DOHH2 (cell line): ENCODE measurements at regions not wholly inside any gene's neighbourhood (a gene's known extent, or its start where the extent isn't known, plus 50 kb on each side); places are given as distances from the start of the nearest gene placed in this dataset.
"Not testable (repeated sequence)": the region's sequence is repeated elsewhere in the genome, so short reads cannot be mapped to it uniquely, and the experiment has no call there.

Source experiments
- CTCF ChIP-seq: fragments of 200-600 bp; sonication (generic); IDR thresholded peaks from one replicate; pipeline ENCODE4 v1.5.1; 2014; ENCODE audit warnings: antibody characterized with exemption, mild to moderate bottlenecking, low read depth, low read length; ENCODE audit not compliant: poor library complexity, severe bottlenecking
- EZH2phosphoT487 ChIP-seq: fragments of 200-600 bp; sonication (generic); IDR thresholded peaks from 2 replicates; pipeline ENCODE4 v1.6.1; 2017; ENCODE audit warnings: borderline replicate concordance, mild to moderate bottlenecking, antibody characterized with exemption, low read length, moderate library complexity, mixed read lengths

- not testable (repeated sequence) for TF ChIP-seq CTCF, EZH2phosphoT487
These were observed 837.0 kb downstream of the EPHA3 start for GRCh38 chr3:89944461-89944860.
